ENCODE measurements at regions not wholly inside any gene's neighbourhood (a gene's known extent, or its start where the extent isn't known, plus 50 kb on each side); places are given as distances from the start of the nearest gene placed in this dataset.

- H3K79me2 ChIP-seq (ENCODE audit: insufficient read depth, low read depth), result no peaks in the 10 kb centered on the region
- H3K27ac ChIP-seq, result peak overlapping the region; percentile 20; the same call in 1 of the 2 replicates
- H3K4me2 ChIP-seq, result peak overlapping the region; percentile 89
- TF ChIP-seq CTCF (conservative IDR thresholded peaks at IDR 0.05; ENCODE audit: low read depth, low read length), result no peak
- no peaks in the 10 kb centered on the region for H3K27me3 ChIP-seq (ENCODE audit: insufficient read depth, low read depth)
- H4K20me1 ChIP-seq (ENCODE audit: insufficient read depth), result no peaks in the 10 kb centered on the region
- H3K4me3 ChIP-seq (IDR thresholded peaks at IDR 0.05; ENCODE audit: insufficient read depth, low read depth, low read length), result peak overlapping the region; percentile 39
- no peak overlapping the region for H3K9ac ChIP-seq
- no peaks in the 10 kb centered on the region for H3K36me3 ChIP-seq (ENCODE audit: insufficient read depth)
- no peak overlapping the region for H2AFZ ChIP-seq (ENCODE audit: low read depth)
- peaks cover 35% of the 10 kb centered on the region for H3K4me1 ChIP-seq (ENCODE audit: low read depth, poor library complexity, severe bottlenecking)
These were observed 931.9 kb downstream of the IGSF11 start for GRCh38 chr3:118102737-118103136.

- no peak overlapping the region for H3K27ac ChIP-seq
- H3K27me3 ChIP-seq (ENCODE audit: insufficient read depth, low read depth), result no peaks in the 10 kb centered on the region
- no peak for TF ChIP-seq CTCF (conservative IDR thresholded peaks at IDR 0.05; ENCODE audit: low read depth, low read length)
- H3K4me3 ChIP-seq (IDR thresholded peaks at IDR 0.05; ENCODE audit: insufficient read depth, low read depth, low read length), result no peak overlapping the region
- no peak overlapping the region for H3K4me2 ChIP-seq
- no peak overlapping the region for H2AFZ ChIP-seq (ENCODE audit: low read depth)
- no peaks in the 10 kb centered on the region for H3K36me3 ChIP-seq (ENCODE audit: insufficient read depth)
- no peaks in the 10 kb centered on the region for H3K79me2 ChIP-seq (ENCODE audit: insufficient read depth, low read depth)
- peaks cover 13% of the 10 kb centered on the region for H3K4me1 ChIP-seq (ENCODE audit: low read depth, poor library complexity, severe bottlenecking)
- no peaks in the 10 kb centered on the region for H4K20me1 ChIP-seq (ENCODE audit: insufficient read depth)
- no peak overlapping the region for H3K9ac ChIP-seq
These were observed 926.4 kb downstream of the IGSF11 start for GRCh38 chr3:118108201-118108600.

- H3K4me1 ChIP-seq (ENCODE audit: low read depth, poor library complexity, severe bottlenecking), result peaks cover 8% of the 10 kb centered on the region
- no peaks in the 10 kb centered on the region for H3K27me3 ChIP-seq (ENCODE audit: insufficient read depth, low read depth)
- no peak overlapping the region for H2AFZ ChIP-seq (ENCODE audit: low read depth)
- H4K20me1 ChIP-seq (ENCODE audit: insufficient read depth), result no peaks in the 10 kb centered on the region
- H3K4me3 ChIP-seq (IDR thresholded peaks at IDR 0.05; ENCODE audit: insufficient read depth, low read depth, low read length), result no peak overlapping the region
- H3K79me2 ChIP-seq (ENCODE audit: insufficient read depth, low read depth), result no peaks in the 10 kb centered on the region
- H3K4me2 ChIP-seq, result no peak overlapping the region
- no peaks in the 10 kb centered on the region for H3K36me3 ChIP-seq (ENCODE audit: insufficient read depth)
- TF ChIP-seq CTCF (conservative IDR thresholded peaks at IDR 0.05; ENCODE audit: low read depth, low read length), result no peak
- H3K27ac ChIP-seq, result no peak overlapping the region
- no peak overlapping the region for H3K9ac ChIP-seq
These were observed 925.9 kb downstream of the IGSF11 start for GRCh38 chr3:118108769-118109168.

GRCh38 chr3:118110211-118110610 lies 924.4 kb downstream of the IGSF11 start:
- H3K9ac ChIP-seq, result no peak overlapping the region
- H3K27ac ChIP-seq, result no peak overlapping the region
- no peak for TF ChIP-seq CTCF (conservative IDR thresholded peaks at IDR 0.05; ENCODE audit: low read depth, low read length)
- H2AFZ ChIP-seq (ENCODE audit: low read depth), result no peak overlapping the region
- H3K36me3 ChIP-seq (ENCODE audit: insufficient read depth), result no peaks in the 10 kb centered on the region
- no peaks in the 10 kb centered on the region for H3K4me1 ChIP-seq (ENCODE audit: low read depth, poor library complexity, severe bottlenecking)
- H3K4me3 ChIP-seq (IDR thresholded peaks at IDR 0.05; ENCODE audit: insufficient read depth, low read depth, low read length), result no peak overlapping the region
- no peak overlapping the region for H3K4me2 ChIP-seq
- no peaks in the 10 kb centered on the region for H3K27me3 ChIP-seq (ENCODE audit: insufficient read depth, low read depth)
- H3K79me2 ChIP-seq (ENCODE audit: insufficient read depth, low read depth), result no peaks in the 10 kb centered on the region
- H4K20me1 ChIP-seq (ENCODE audit: insufficient read depth), result no peaks in the 10 kb centered on the region

All from KMS-11 (cell line).